Activated CD4-positive, alpha-beta T cell treated with anti-CD3 and anti-CD28 coated beads, Interleukin-2, amount 50 U/mL, for 48 hours (primary cell): ENCODE measurements at regions not wholly inside any gene's neighbourhood (a gene's known extent, or its start where the extent isn't known, plus 50 kb on each side); places are given as distances from the start of the nearest gene placed in this dataset.

Experiments
- DNase-seq, 2 experiments: peaks; one replicate each; pipeline ENCODE4 v3.0.0-alpha.2; 2020

DNA sequence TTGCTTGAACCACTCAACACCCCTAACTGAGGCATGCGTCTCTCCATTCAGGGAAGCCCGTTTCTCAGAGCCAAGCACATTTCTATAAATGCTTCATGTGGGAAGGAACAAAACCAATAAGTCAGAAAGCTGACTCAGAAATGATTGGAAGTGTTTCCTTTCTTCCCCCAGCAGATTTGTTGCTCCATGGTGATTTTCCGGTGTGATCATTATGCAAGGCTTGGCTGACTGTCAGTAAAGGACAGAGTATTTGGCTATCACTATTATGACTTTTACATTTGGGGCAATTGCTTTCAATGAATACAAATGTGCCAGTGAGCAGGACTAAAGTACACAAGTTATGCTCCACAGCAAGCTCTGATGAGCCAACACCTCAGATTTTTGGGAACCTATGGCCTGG lies 53.3 kb upstream of the ZC3H11B start:
- DNase-seq, result no peak

DNA sequence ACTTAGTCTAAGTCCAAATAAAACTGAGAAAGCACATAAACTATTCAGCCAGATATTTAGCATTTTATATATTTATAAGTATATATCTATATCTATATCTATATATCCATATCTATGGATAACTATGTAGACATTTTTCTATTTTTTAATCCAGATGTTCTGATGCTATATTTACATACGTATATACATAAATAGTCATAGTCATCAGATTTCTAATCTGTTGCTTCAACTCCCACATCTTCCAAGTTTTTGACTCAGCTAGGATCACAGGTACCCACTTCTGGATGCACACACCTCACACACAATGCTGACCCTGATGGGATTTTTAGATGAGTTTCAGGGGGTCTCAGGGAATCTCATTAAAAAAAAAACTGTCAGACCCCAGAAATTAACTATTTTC lies 52.2 kb upstream of the ZC3H11B start:
- no peak for DNase-seq

DNA sequence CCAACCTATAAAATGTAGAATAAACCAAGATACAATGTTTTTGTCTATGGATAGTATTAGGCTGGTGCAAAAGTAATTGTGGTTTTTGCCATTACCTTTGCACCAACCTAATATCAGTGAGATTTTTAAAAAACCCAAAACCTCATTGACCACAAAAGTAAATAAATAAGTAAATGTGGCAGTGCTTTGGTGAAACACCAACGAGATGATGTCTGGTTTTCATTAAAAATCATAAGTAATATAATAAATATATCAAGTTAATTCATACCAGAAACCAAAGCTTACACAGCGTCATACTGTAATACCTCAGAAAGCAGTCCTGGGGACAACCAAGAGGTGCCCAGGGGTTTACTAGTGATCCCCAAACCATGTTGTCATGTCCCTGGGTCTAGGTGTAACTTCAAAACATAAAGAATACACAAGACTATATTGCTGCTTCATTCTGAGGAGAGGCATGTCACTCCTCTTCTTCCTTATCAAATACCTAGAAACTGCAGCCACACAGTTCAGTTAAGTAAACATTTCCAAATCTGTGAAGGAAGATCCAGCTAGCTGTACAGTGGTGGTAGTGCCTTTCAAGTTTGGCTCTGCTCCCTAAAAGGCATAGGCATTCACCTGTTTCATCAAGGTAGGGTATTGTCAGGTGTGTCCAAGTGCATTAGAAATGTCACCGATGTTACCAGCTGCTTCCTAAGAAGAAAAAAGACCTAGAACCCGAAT lies 51.6 kb upstream of the ZC3H11B start:
- DNase-seq, result no peak
